ENCODE measurements at regions not wholly inside any gene's neighbourhood (a gene's known extent, or its start where the extent isn't known, plus 50 kb on each side); places are given as distances from the start of the nearest gene placed in this dataset.
"Not testable (repeated sequence)": the region's sequence is repeated elsewhere in the genome, so short reads cannot be mapped to it uniquely, and the experiment has no call there.

- H3K4me1 ChIP-seq; DNase-seq; H3K9me3 ChIP-seq; intact Hi-C loops (cut with DNase I); H3K4me3 ChIP-seq (replicated peaks in 1 of 3); H3K27ac ChIP-seq; H3K36me3 ChIP-seq; H3K27me3 ChIP-seq: not testable (repeated sequence)
- no CpG with 5 or more reads among the region's 17 CpGs for WGBS, 2 donors
Measured at GRCh38 chr21:8194042-8194441, 2327.3 kb upstream of the TPTE start.

- intact Hi-C loops (cut with DNase I); H3K36me3 ChIP-seq; H3K4me1 ChIP-seq; H3K9me3 ChIP-seq; H3K27me3 ChIP-seq; H3K4me3 ChIP-seq (replicated peaks in 1 of 3); H3K27ac ChIP-seq; DNase-seq: not testable (repeated sequence)
- no CpG with 5 or more reads among the region's 20 CpGs for WGBS, 2 donors
Measured at GRCh38 chr21:8197377-8198027, 2323.9 kb upstream of the TPTE start.

- H3K4me3 ChIP-seq (replicated peaks in 1 of 3); H3K27me3 ChIP-seq; H3K4me1 ChIP-seq; DNase-seq; intact Hi-C loops (cut with DNase I); H3K27ac ChIP-seq; H3K9me3 ChIP-seq; H3K36me3 ChIP-seq: not testable (repeated sequence)
- WGBS, 2 donors = no CpG with 5 or more reads among the region's 111 CpGs
Measured at GRCh38 chr21:8205094-8205891, 2316.1 kb upstream of the TPTE start.

GRCh38 chr21:8205892-8206188 lies 2315.5 kb upstream of the TPTE start:
- H3K36me3 ChIP-seq; H3K4me3 ChIP-seq (replicated peaks in 1 of 3); DNase-seq; intact Hi-C loops (cut with DNase I); H3K27ac ChIP-seq; H3K9me3 ChIP-seq; H3K4me1 ChIP-seq; H3K27me3 ChIP-seq: not testable (repeated sequence)
- WGBS, 2 donors = no CpG with 5 or more reads among the region's 40 CpGs

GRCh38 chr21:8212986-8213550 lies 2308.3 kb upstream of the TPTE start:
- H3K27ac ChIP-seq; H3K9me3 ChIP-seq; intact Hi-C loops (cut with DNase I); H3K4me1 ChIP-seq; H3K36me3 ChIP-seq; H3K4me3 ChIP-seq (replicated peaks in 1 of 3); H3K27me3 ChIP-seq: not testable (repeated sequence)
- 81% methylated on average over 53 of the region's 111 CpGs; no CpG with 5 or more reads in 1 of the 2 donors for WGBS, 2 donors
- peak; percentile 67 to 84 for DNase-seq

- no CpG with 5 or more reads among the region's 70 CpGs for WGBS, 2 donors
Measured at GRCh38 chr21:8214539-8214938, 2306.8 kb upstream of the TPTE start.

GRCh38 chr21:8229366-8230150 lies 2291.8 kb upstream of the TPTE start:
- H3K27ac ChIP-seq; intact Hi-C loops (cut with DNase I); H3K36me3 ChIP-seq; H3K4me1 ChIP-seq; H3K4me3 ChIP-seq (replicated peaks in 1 of 3); H3K27me3 ChIP-seq; DNase-seq; H3K9me3 ChIP-seq: not testable (repeated sequence)
- no CpG with 5 or more reads among the region's 5 CpGs for WGBS, 2 donors

More at GRCh38 chr21:8214539-8214938, 2306.8 kb upstream of the TPTE start:
- H3K27ac ChIP-seq; H3K36me3 ChIP-seq; DNase-seq; H3K9me3 ChIP-seq; intact Hi-C loops (cut with DNase I); H3K4me1 ChIP-seq; H3K4me3 ChIP-seq (replicated peaks in 1 of 3); H3K27me3 ChIP-seq: not testable (repeated sequence)

- H3K4me1 ChIP-seq; H3K27ac ChIP-seq; H3K4me3 ChIP-seq (replicated peaks in 1 of 3); H3K36me3 ChIP-seq; H3K9me3 ChIP-seq; intact Hi-C loops (cut with DNase I); H3K27me3 ChIP-seq; DNase-seq: not testable (repeated sequence)
- WGBS, 2 donors = 76 to 83% methylated on average over 5 of the region's 12 CpGs
Measured at GRCh38 chr21:8231252-8231651, 2290.1 kb upstream of the TPTE start.

- H3K36me3 ChIP-seq; H3K4me1 ChIP-seq; DNase-seq; H3K4me3 ChIP-seq (replicated peaks in 1 of 3); intact Hi-C loops (cut with DNase I); H3K9me3 ChIP-seq; H3K27me3 ChIP-seq; H3K27ac ChIP-seq: not testable (repeated sequence)
- 75 to 77% methylated on average over 1 of the region's 1 CpG for WGBS, 2 donors
Measured at GRCh38 chr21:8233000-8233399, 2288.4 kb upstream of the TPTE start.

GRCh38 chr21:8234059-8234458 lies 2287.3 kb upstream of the TPTE start:
- H3K9me3 ChIP-seq; H3K36me3 ChIP-seq; intact Hi-C loops (cut with DNase I); DNase-seq; H3K4me1 ChIP-seq; H3K27me3 ChIP-seq; H3K4me3 ChIP-seq (replicated peaks in 1 of 3); H3K27ac ChIP-seq: not testable (repeated sequence)
- 70 to 74% methylated on average over 1 of the region's 1 CpG for WGBS, 2 donors

GRCh38 chr21:8244723-8245641 lies 2276.4 kb upstream of the TPTE start:
- intact Hi-C loops (cut with DNase I); H3K9me3 ChIP-seq; H3K27ac ChIP-seq; H3K4me1 ChIP-seq; H3K27me3 ChIP-seq; H3K36me3 ChIP-seq; DNase-seq; H3K4me3 ChIP-seq (replicated peaks in 1 of 3): not testable (repeated sequence)
- no CpG with 5 or more reads among the region's 49 CpGs for WGBS, 2 donors

Data from thyroid gland (tissue), 4 donors.